PC-3 (cell line): ENCODE measurements at regions not wholly inside any gene's neighbourhood (a gene's known extent, or its start where the extent isn't known, plus 50 kb on each side); places are given as distances from the start of the nearest gene placed in this dataset.

Experiments used
- ATAC-seq: fragments of 200-7000 bp; cut with Tn5 transposase; 2 replicates; pipeline ENCODE4 v1.9.1; 2020; ENCODE audit warnings: mild to moderate bottlenecking, moderate library complexity
- BruUV-seq: library from RNA; stranded (reverse); fragments of 400-500 nt; replicated peaks from 2 replicates; lab custom pipeline; 2021; lab: Mats Ljungman, UMichigan
- CTCF ChIA-PET: fragments of 300-600 bp; sonication (Branson Sonifier 250); formaldehyde crosslinking; loops from one replicate; lab custom pipeline; 2022; ENCODE audit warnings: antibody characterized with exemption; lab: Charles Lee
- POLR2A ChIA-PET: fragments of 300-600 bp; sonication (Branson Sonifier 250); formaldehyde crosslinking; loops from one replicate; lab custom pipeline; 2022; ENCODE audit warnings: antibody characterized with exemption; ENCODE audit not compliant: unreplicated experiment; lab: Charles Lee
- DNase-seq: peaks from one replicate; pipeline ENCODE4 v3.0.0-alpha.2; 2015
- H2AFZ ChIP-seq: fragments of 300-600 bp; sonication (generic); 2 replicates; pipeline ENCODE4 v1.6.0; 2016; ENCODE audit warnings: antibody characterized with exemption, low read length
- H3F3A ChIP-seq: fragments of 300-600 bp; sonication (generic); one replicate; pipeline ENCODE4 v1.6.0; 2017; ENCODE audit warnings: antibody characterized with exemption, low read length, control low read depth, mild to moderate bottlenecking; ENCODE audit not compliant: unreplicated experiment
- H3K27ac ChIP-seq: fragments of 300-600 bp; sonication (generic); 2 replicates; pipeline ENCODE4 v1.5.1; 2016; ENCODE audit warnings: mild to moderate bottlenecking, low read length
- H3K27me3 ChIP-seq: fragments of 300-600 bp; sonication (generic); 2 replicates; pipeline ENCODE4 v1.6.1; 2016; ENCODE audit warnings: low read length, mixed read lengths
- H3K36me3 ChIP-seq: fragments of 300-600 bp; sonication (generic); 2 replicates; pipeline ENCODE4 v1.6.1; 2016; ENCODE audit warnings: low read depth, mixed run types, low read length, mixed read lengths
- H3K4me1 ChIP-seq: fragments of 300-600 bp; sonication (generic); 2 replicates; pipeline ENCODE4 v1.5.1; 2016; ENCODE audit warnings: low read length; ENCODE audit not compliant: insufficient read depth
- H3K4me2 ChIP-seq: fragments of 300-600 bp; sonication (generic); 2 replicates; pipeline ENCODE4 v1.6.0; 2016; ENCODE audit warnings: low read length
- H3K4me3 ChIP-seq: fragments of 300-600 bp; sonication (generic); 2 replicates; pipeline ENCODE4 v1.5.1; 2016; ENCODE audit warnings: mild to moderate bottlenecking, low read length, mixed read lengths
- H3K79me2 ChIP-seq: fragments of 300-600 bp; sonication (generic); 2 replicates; pipeline ENCODE4 v1.6.1; 2017; ENCODE audit warnings: low read length, mixed read lengths
- H3K9ac ChIP-seq: fragments of 300-600 bp; sonication (generic); 2 replicates; pipeline ENCODE4 v1.6.0; 2016; ENCODE audit warnings: mild to moderate bottlenecking, low read length
- H3K9me2 ChIP-seq: fragments of 300-600 bp; sonication (generic); replicated peaks from 2 replicates; pipeline ENCODE4 v1.6.1; 2016; ENCODE audit warnings: mixed run types, low read length, mixed read lengths
- H3K9me3 ChIP-seq: fragments of 300-600 bp; sonication (generic); 2 replicates; pipeline ENCODE4 v1.6.1; 2016; ENCODE audit warnings: low read length, mixed read lengths
- H4K20me1 ChIP-seq: fragments of 300-600 bp; sonication (generic); 2 replicates; pipeline ENCODE4 v1.6.1; 2016; ENCODE audit warnings: low read length, mixed read lengths
- CTCF ChIP-seq: fragments of 300-600 bp; sonication (generic); conservative IDR thresholded peaks from 2 replicates; pipeline ENCODE4 v1.5.1; 2017; ENCODE audit warnings: antibody characterized with exemption, low read depth, mild to moderate bottlenecking, low read length
- EZH2 ChIP-seq: fragments of 300-600 bp; sonication (generic); IDR thresholded peaks from one replicate; pipeline ENCODE4 v1.6.1; 2017; ENCODE audit warnings: antibody characterized with exemption, mild to moderate bottlenecking, low read length; ENCODE audit not compliant: unreplicated experiment
- EZH2phosphoT487 ChIP-seq: fragments of 300-600 bp; sonication (generic); IDR thresholded peaks from 2 replicates; pipeline ENCODE4 v1.6.1; 2018; ENCODE audit warnings: mild to moderate bottlenecking, antibody characterized with exemption, low read length, borderline replicate concordance
- intact Hi-C: fragments of 100-400 bp; cut with micrococcal nuclease; formaldehyde crosslinking; loops from 2 replicates; pipeline ENCODE4 v1.9.0; 2023

- intact Hi-C loops: no loop called here
Measured at GRCh38 chr3:27593173-27593572, 109.0 kb upstream of the SLC4A7 start.

GRCh38 chr3:27591312-27592210 is 107.4 kb upstream of the SLC4A7 start:
- no peak overlapping the region for H2AFZ ChIP-seq
- POLR2A ChIA-PET: no interaction called here
- TF ChIP-seq CTCF: no peak
- no peak for TF ChIP-seq EZH2
- H3K9ac ChIP-seq: no peak overlapping the region
- H4K20me1 ChIP-seq: no peaks in the 10 kb centered on the region
- no peaks in the 10 kb centered on the region for H3K36me3 ChIP-seq
- H3K27me3 ChIP-seq: no peaks in the 10 kb centered on the region
- BruUV-seq: no TSS peak
- H3K9me3 ChIP-seq: no peaks in the 10 kb centered on the region
- H3K27ac ChIP-seq: no peak overlapping the region
- H3K79me2 ChIP-seq: no peaks in the 10 kb centered on the region
- peaks cover 20% of the 10 kb centered on the region for H3K4me1 ChIP-seq
- CTCF ChIA-PET: no interaction called here
- ATAC-seq: no peak
- H3K4me2 ChIP-seq: no peak overlapping the region
- H3F3A ChIP-seq: peaks cover 4% of the 10 kb centered on the region
- DNase-seq: no peak
- intact Hi-C loops: no loop called here
- H3K4me3 ChIP-seq: no peak overlapping the region
- no peaks in the 10 kb centered on the region for H3K9me2 ChIP-seq

More at GRCh38 chr3:27593173-27593572, 109.0 kb upstream of the SLC4A7 start:
- no peaks in the 10 kb centered on the region for H3K79me2 ChIP-seq
- no peaks in the 10 kb centered on the region for H3K36me3 ChIP-seq
- no peaks in the 10 kb centered on the region for H3K9me3 ChIP-seq
- no peaks in the 10 kb centered on the region for H4K20me1 ChIP-seq
- no peak overlapping the region for H2AFZ ChIP-seq
- no peak overlapping the region for H3K27ac ChIP-seq
- ChIA-PET CTCF (no interaction called here), POLR2A (interaction anchor here (0.6 kb wide), 1 partner anchor 8 kb away, joined by 13 read pairs; no protein-coding TSS in a partner anchor)
- peaks cover 31% of the 10 kb centered on the region for H3K4me1 ChIP-seq
- no TSS peak for BruUV-seq
- no peaks in the 10 kb centered on the region for H3K9me2 ChIP-seq
- H3K9ac ChIP-seq: no peak overlapping the region
- H3K4me2 ChIP-seq: no peak overlapping the region
- H3K4me3 ChIP-seq: no peak overlapping the region
- DNase-seq (no peak), ATAC-seq (no peak)
- TF ChIP-seq CTCF: no peak
- no peak for TF ChIP-seq EZH2
- TF ChIP-seq EZH2phosphoT487: no peak
- no peaks in the 10 kb centered on the region for H3K27me3 ChIP-seq
- H3F3A ChIP-seq: peaks cover 4% of the 10 kb centered on the region
